ENCODE measurements at regions not wholly inside any gene's neighbourhood (a gene's known extent, or its start where the extent isn't known, plus 50 kb on each side); places are given as distances from the start of the nearest gene placed in this dataset.
A peak's percentile ranks its signal among the peaks of the same experiment; 100 is the strongest.

- no peak for DNase-seq (ENCODE audit: low read depth, low spot score)
- Histone ChIP-seq H3K4me3 (ENCODE audit: low read length) (no peak overlapping the region), H3K27me3 (ENCODE audit: control insufficient read depth, insufficient read depth, low read length) (no peaks in the 10 kb centered on the region), H3K36me3 (ENCODE audit: control insufficient read depth, insufficient read depth, low read length) (no peaks in the 10 kb centered on the region), H3K27ac (ENCODE audit: low read length) (no peak overlapping the region), H3K9me3 (ENCODE audit: control insufficient read depth, insufficient read depth, low read length) (no peaks in the 10 kb centered on the region; the same call in 1 of the 2 replicates), H3K4me1 (ENCODE audit: control insufficient read depth, insufficient read depth, low read length) (no peaks in the 10 kb centered on the region)
Observed at GRCh38 chr5:124330595-124331220, 415.7 kb downstream of the ZNF608 start.

DNA sequence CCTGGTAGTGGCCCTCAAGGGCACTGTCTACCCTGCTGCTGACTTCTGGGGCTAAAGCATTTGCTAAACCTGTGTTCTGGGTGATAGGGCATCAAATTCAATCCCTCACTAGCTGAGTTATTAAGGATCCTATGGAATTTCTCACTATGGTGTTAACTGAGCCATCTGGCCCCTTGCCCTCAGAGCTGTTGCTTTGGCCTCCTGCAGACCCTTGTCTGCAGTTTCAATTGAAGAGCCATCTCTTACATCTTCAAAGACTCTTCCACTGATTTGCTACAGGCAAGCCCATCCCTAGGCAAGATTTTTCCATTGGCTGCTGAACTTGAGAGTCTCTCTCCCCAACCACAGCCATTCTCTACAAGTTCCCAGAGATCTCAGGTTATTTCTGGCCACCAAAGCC is 418.2 kb downstream of the ZNF608 start:
- no peak for DNase-seq (ENCODE audit: low read depth, low spot score)
- H3K4me3 ChIP-seq (ENCODE audit: low read length) = no peak overlapping the region

DNA sequence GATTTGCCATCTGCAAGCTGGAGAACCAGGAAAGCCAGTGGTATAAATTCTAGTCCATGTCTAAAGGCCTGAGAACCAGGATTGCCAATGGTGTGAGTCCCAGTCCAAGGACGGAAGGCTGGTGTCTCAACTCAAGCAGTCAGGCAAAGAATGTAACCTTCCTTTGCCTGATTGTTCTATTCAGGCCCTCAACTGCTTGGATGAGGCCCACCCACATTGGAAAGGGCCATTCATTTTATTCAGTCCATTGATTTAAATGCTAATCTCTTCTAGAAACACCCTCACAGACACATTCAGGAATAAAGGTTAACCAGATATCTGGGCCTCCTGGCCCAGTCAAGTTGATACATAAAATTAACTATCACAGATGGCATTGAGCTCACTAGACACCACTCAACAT is 427.8 kb downstream of the ZNF608 start:
- no CpG with 5 or more reads among the region's 1 CpG for WGBS (ENCODE audit: insufficient coverage, insufficient read length)
- Histone ChIP-seq H3K36me3 (ENCODE audit: control insufficient read depth, insufficient read depth, low read length) (no peaks in the 10 kb centered on the region), H3K4me1 (ENCODE audit: control insufficient read depth, insufficient read depth, low read length) (no peaks in the 10 kb centered on the region), H3K27me3 (ENCODE audit: control insufficient read depth, insufficient read depth, low read length) (no peaks in the 10 kb centered on the region), H3K9me3 (ENCODE audit: control insufficient read depth, insufficient read depth, low read length) (no peaks in the 10 kb centered on the region), H3K4me3 (ENCODE audit: low read length) (no peak overlapping the region), H3K27ac (ENCODE audit: low read length) (no peak overlapping the region)
- DNase-seq (ENCODE audit: low read depth, low spot score) = no peak

More for the DNA sequence above, 418.2 kb downstream of the ZNF608 start:
- Histone ChIP-seq H3K9me3 (ENCODE audit: control insufficient read depth, insufficient read depth, low read length) (no peaks in the 10 kb centered on the region; the same call in 1 of the 2 replicates), H3K27ac (ENCODE audit: low read length) (no peak overlapping the region), H3K36me3 (ENCODE audit: control insufficient read depth, insufficient read depth, low read length) (no peaks in the 10 kb centered on the region), H3K27me3 (ENCODE audit: control insufficient read depth, insufficient read depth, low read length) (no peaks in the 10 kb centered on the region), H3K4me1 (ENCODE audit: control insufficient read depth, insufficient read depth, low read length) (no peaks in the 10 kb centered on the region)

- H3K36me3 ChIP-seq (ENCODE audit: control insufficient read depth, insufficient read depth, low read length) = no peaks in the 10 kb centered on the region
- no CpG with 5 or more reads among the region's 3 CpGs for WGBS (ENCODE audit: insufficient coverage, insufficient read length)
- no peaks in the 10 kb centered on the region for H3K9me3 ChIP-seq (ENCODE audit: control insufficient read depth, insufficient read depth, low read length)
- H3K27ac ChIP-seq (ENCODE audit: low read length) = no peak overlapping the region
- H3K27me3 ChIP-seq (ENCODE audit: control insufficient read depth, insufficient read depth, low read length) = no peaks in the 10 kb centered on the region
- no peaks in the 10 kb centered on the region for H3K4me1 ChIP-seq (ENCODE audit: control insufficient read depth, insufficient read depth, low read length)
- no peak overlapping the region for H3K4me3 ChIP-seq (ENCODE audit: low read length)
- DNase-seq (ENCODE audit: low read depth, low spot score) = no peak
Observed at GRCh38 chr5:124317451-124317850, 429.0 kb downstream of the ZNF608 start.

DNA sequence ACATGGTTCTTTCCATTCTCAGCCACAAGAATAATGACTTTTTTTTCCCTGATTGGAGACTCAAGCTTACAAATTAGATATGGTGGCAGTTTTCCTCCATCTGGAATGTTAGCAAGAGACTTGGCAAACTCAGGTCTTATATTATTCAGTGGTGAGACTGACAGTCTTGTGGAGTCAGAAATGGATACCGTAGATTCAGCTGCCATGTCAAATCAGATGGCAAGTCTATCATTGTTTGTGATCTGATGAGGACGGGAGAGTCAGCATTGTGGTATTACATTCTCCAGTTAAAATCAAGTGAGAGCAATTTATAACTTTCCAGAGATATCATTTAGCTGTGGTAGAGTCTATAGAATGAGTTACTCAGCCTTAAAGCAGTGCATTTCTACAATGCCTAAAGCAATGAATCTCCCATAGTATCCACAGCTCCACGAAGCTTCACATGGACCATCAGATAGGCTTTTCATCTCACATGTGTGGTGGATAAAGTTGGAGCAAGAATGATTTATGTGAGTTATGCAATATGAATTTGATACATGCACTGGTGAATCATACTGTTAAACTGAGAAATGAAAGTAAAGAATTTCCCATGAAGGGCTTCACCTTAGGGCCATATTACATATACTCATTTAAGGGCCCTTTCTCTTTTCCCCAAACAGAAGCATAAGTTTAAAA is 430.6 kb downstream of the ZNF608 start:
- WGBS (ENCODE audit: insufficient coverage, insufficient read length) = no CpG with 5 or more reads among the region's 3 CpGs
- H3K27ac ChIP-seq (ENCODE audit: low read length) = no peak overlapping the region
- no peaks in the 10 kb centered on the region for H3K9me3 ChIP-seq (ENCODE audit: control insufficient read depth, insufficient read depth, low read length)
- H3K36me3 ChIP-seq (ENCODE audit: control insufficient read depth, insufficient read depth, low read length) = no peaks in the 10 kb centered on the region
- H3K27me3 ChIP-seq (ENCODE audit: control insufficient read depth, insufficient read depth, low read length) = no peaks in the 10 kb centered on the region
- H3K4me3 ChIP-seq (ENCODE audit: low read length) = no peak overlapping the region
- DNase-seq (ENCODE audit: low read depth, low spot score) = no peak
- H3K4me1 ChIP-seq (ENCODE audit: control insufficient read depth, insufficient read depth, low read length) = no peaks in the 10 kb centered on the region; the same call in 1 of the 2 replicates

GRCh38 chr5:124310453-124310852 is 436.0 kb downstream of the ZNF608 start:
- DNase-seq (ENCODE audit: low read depth, low spot score) = no peak
- no peaks in the 10 kb centered on the region for H3K36me3 ChIP-seq (ENCODE audit: control insufficient read depth, insufficient read depth, low read length)
- no peak overlapping the region for H3K4me3 ChIP-seq (ENCODE audit: low read length)
- H3K27me3 ChIP-seq (ENCODE audit: control insufficient read depth, insufficient read depth, low read length) = no peaks in the 10 kb centered on the region
- peaks cover 5% of the 10 kb centered on the region; the same call in 1 of the 2 replicates for H3K4me1 ChIP-seq (ENCODE audit: control insufficient read depth, insufficient read depth, low read length)
- H3K9me3 ChIP-seq (ENCODE audit: control insufficient read depth, insufficient read depth, low read length) = no peaks in the 10 kb centered on the region
- WGBS (ENCODE audit: insufficient coverage, insufficient read length) = 100% methylated on average over 1 of the region's 3 CpGs
- no peak overlapping the region for H3K27ac ChIP-seq (ENCODE audit: low read length)

DNA sequence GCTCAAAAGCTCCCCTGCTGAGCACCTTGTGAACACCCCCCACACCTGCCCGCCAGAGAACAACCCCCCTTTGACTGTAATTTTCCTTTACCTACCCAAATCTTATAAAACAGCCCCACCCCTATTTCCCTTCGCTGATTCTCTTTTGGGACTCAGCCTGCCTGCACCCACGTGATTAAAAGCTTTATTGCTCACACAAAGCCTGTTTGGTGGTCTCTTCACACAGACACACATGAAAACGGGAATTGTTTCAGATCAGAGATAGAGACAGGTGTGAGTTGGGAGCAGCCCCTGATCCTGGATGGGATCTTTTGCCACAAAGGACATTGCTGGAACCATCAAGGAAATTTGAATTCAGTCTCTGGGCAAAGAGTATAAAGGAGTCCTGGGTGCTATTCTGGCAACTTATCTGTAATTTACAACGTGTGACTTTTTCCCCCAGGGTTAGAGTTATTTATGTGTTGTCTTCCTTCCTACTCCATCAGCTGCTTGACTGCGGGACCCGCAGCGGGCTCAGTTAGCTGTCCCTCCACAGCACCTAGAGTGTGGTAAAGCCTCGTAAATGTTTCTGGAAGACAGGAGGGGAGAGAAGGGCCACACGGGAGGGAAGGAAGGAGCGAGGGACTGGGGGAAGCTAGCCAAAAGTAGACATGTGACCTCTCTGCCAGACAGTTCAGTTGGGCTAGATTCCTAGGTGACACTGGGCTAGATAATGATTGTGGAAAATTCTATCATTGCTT is 437.0 kb downstream of the ZNF608 start:
- Histone ChIP-seq H3K9me3 (ENCODE audit: control insufficient read depth, insufficient read depth, low read length) (no peaks in the 10 kb centered on the region; the same call in 1 of the 2 replicates), H3K27ac (ENCODE audit: low read length) (peak overlapping the region; percentile 33), H3K36me3 (ENCODE audit: control insufficient read depth, insufficient read depth, low read length) (no peaks in the 10 kb centered on the region), H3K4me1 (ENCODE audit: control insufficient read depth, insufficient read depth, low read length) (peaks cover 5% of the 10 kb centered on the region; the same call in 1 of the 2 replicates), H3K4me3 (ENCODE audit: low read length) (no peak overlapping the region), H3K27me3 (ENCODE audit: control insufficient read depth, insufficient read depth, low read length) (no peaks in the 10 kb centered on the region)
- WGBS (ENCODE audit: insufficient coverage, insufficient read length) = no CpG with 5 or more reads among the region's 11 CpGs
- DNase-seq (ENCODE audit: low read depth, low spot score) = no peak

- no peaks in the 10 kb centered on the region; the same call in 1 of the 2 replicates for H3K9me3 ChIP-seq (ENCODE audit: control insufficient read depth, insufficient read depth, low read length)
- H3K4me3 ChIP-seq (ENCODE audit: low read length) = no peak overlapping the region
- no peak for DNase-seq (ENCODE audit: low read depth, low spot score)
- no peaks in the 10 kb centered on the region for H3K27me3 ChIP-seq (ENCODE audit: control insufficient read depth, insufficient read depth, low read length)
- no CpG with 5 or more reads among the region's 1 CpG for WGBS (ENCODE audit: insufficient coverage, insufficient read length)
- no peak overlapping the region for H3K27ac ChIP-seq (ENCODE audit: low read length)
- no peaks in the 10 kb centered on the region for H3K4me1 ChIP-seq (ENCODE audit: control insufficient read depth, insufficient read depth, low read length)
- H3K36me3 ChIP-seq (ENCODE audit: control insufficient read depth, insufficient read depth, low read length) = no peaks in the 10 kb centered on the region
Observed at GRCh38 chr5:124303366-124303765, 443.1 kb downstream of the ZNF608 start.

GRCh38 chr5:124302533-124302932 is 443.9 kb downstream of the ZNF608 start:
- Histone ChIP-seq H3K27me3 (ENCODE audit: control insufficient read depth, insufficient read depth, low read length) (no peaks in the 10 kb centered on the region), H3K9me3 (ENCODE audit: control insufficient read depth, insufficient read depth, low read length) (no peaks in the 10 kb centered on the region; the same call in 1 of the 2 replicates), H3K36me3 (ENCODE audit: control insufficient read depth, insufficient read depth, low read length) (no peaks in the 10 kb centered on the region), H3K4me3 (ENCODE audit: low read length) (no peak overlapping the region), H3K4me1 (ENCODE audit: control insufficient read depth, insufficient read depth, low read length) (no peaks in the 10 kb centered on the region), H3K27ac (ENCODE audit: low read length) (no peak overlapping the region)
- WGBS (ENCODE audit: insufficient coverage, insufficient read length) = no CpG with 5 or more reads among the region's 2 CpGs
- DNase-seq (ENCODE audit: low read depth, low spot score) = no peak

DNA sequence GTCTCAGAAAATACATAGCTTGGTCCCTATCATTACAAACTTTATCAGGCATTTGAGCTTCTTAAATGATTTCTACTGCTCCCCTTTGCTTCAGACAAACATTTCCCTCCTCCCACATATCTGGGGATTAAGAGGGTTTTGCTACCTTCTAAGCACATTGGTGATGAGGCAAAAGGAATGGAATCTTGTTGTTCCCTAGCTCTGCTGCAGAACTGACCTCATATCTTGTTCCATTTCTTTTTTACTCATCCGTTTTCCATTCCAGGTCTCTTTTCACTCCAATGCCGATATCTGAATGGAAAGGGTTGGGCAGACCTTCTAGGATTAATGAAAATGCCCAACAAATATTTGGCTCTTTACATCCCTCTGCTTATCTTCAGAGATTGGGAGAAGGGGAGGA is 444.6 kb downstream of the ZNF608 start:
- no peaks in the 10 kb centered on the region for H3K27me3 ChIP-seq (ENCODE audit: control insufficient read depth, insufficient read depth, low read length)

More for the DNA sequence above, 444.6 kb downstream of the ZNF608 start:
- H3K9me3 ChIP-seq (ENCODE audit: control insufficient read depth, insufficient read depth, low read length) = no peaks in the 10 kb centered on the region; the same call in 1 of the 2 replicates
- H3K4me1 ChIP-seq (ENCODE audit: control insufficient read depth, insufficient read depth, low read length) = no peaks in the 10 kb centered on the region
- no peak for DNase-seq (ENCODE audit: low read depth, low spot score)
- no CpG with 5 or more reads among the region's 2 CpGs for WGBS (ENCODE audit: insufficient coverage, insufficient read length)
- H3K27ac ChIP-seq (ENCODE audit: low read length) = no peak overlapping the region
- H3K4me3 ChIP-seq (ENCODE audit: low read length) = no peak overlapping the region
- no peaks in the 10 kb centered on the region for H3K36me3 ChIP-seq (ENCODE audit: control insufficient read depth, insufficient read depth, low read length)

Measured in iPS DF 6.9 (cell line).